GM12878 (cell line): ENCODE measurements at regions not wholly inside any gene's neighbourhood (a gene's known extent, or its start where the extent isn't known, plus 50 kb on each side); places are given as distances from the start of the nearest gene placed in this dataset.

Source experiments
- ATAC-seq: fragments of 200-7000 bp; cut with Tn5 transposase; 3 replicates; pipeline ENCODE4 v1.9.1; 2020; ENCODE audit warnings: mild to moderate bottlenecking, moderate library complexity
- BruUV-seq: library from RNA; stranded (reverse); fragments of 400-500 nt; replicated peaks from 2 replicates; lab custom pipeline; 2021; lab: Mats Ljungman, UMichigan
- CTCF ChIA-PET: fragments of 300-600 bp; sonication (Branson Sonifier 250); formaldehyde crosslinking; extraction: SDS; loops from one replicate; lab custom pipeline; 2021; ENCODE audit warnings: inconsistent platforms; lab: Yijun Ruan, JAX
- POLR2A ChIA-PET: fragments of 350-600 bp; formaldehyde crosslinking; extraction: SDS; loops from one replicate; lab custom pipeline; 2021; ENCODE audit warnings: inconsistent platforms; lab: Charles Lee
- RAD21 ChIA-PET: fragments of 300-600 bp; sonication (Branson Sonifier 250); formaldehyde crosslinking; loops from one replicate; lab custom pipeline; 2023; ENCODE audit warnings: antibody characterized with exemption; ENCODE audit not compliant: unreplicated experiment; lab: Charles Lee
- SMC1A ChIA-PET: fragments of 300-600 bp; sonication (Branson Sonifier 250); formaldehyde crosslinking; loops from one replicate; lab custom pipeline; 2023; ENCODE audit not compliant: unreplicated experiment, uncharacterized antibody; lab: Charles Lee
- DNase-seq: peaks from one replicate; pipeline ENCODE4 v3.0.0-alpha.2; 2011; ENCODE audit warnings: low read depth, low spot score
- FAIRE-seq: peaks from 3 replicates; lab custom pipeline; 2011; peaks lifted over from hg19 to GRCh38; lab: Jason Lieb, UNC
- H2AFZ ChIP-seq: 2 replicates; pipeline ENCODE4 v1.6.0; 2011; ENCODE audit warnings: low read depth, low read length, control low read depth; ENCODE audit not compliant: control insufficient read depth
- H3K27ac ChIP-seq: 2 replicates; pipeline ENCODE4 v1.5.1; 2011; ENCODE audit warnings: control low read depth; ENCODE audit not compliant: control insufficient read depth, insufficient read depth
- H3K27me3 ChIP-seq, 2 experiments: replicated peaks in 1 of 2; 2 replicates each; pipeline versions ENCODE4 v1.6.0 to v1.6.1; 2011; ENCODE audit warnings: low read length in 1 of 2; ENCODE audit not compliant: control insufficient read depth in 2 of 2, insufficient read depth in 2 of 2
- H3K36me3 ChIP-seq, 2 experiments: 2 replicates each; pipeline ENCODE4 v1.5.1; 2011; ENCODE audit warnings: low read length in 1 of 2; ENCODE audit not compliant: control insufficient read depth in 2 of 2, insufficient read depth in 2 of 2
- H3K4me1 ChIP-seq: 2 replicates; pipeline ENCODE4 v1.6.1; 2011; ENCODE audit warnings: mild to moderate bottlenecking, low read length, moderate library complexity, mixed read lengths; ENCODE audit not compliant: control insufficient read depth, insufficient read depth
- H3K4me2 ChIP-seq: 2 replicates; pipeline ENCODE4 v1.6.0; 2011; ENCODE audit warnings: control low read depth; ENCODE audit not compliant: control insufficient read depth, insufficient read depth
- H3K4me3 ChIP-seq: fragments of 200-600 bp; sonication (generic); 2 replicates; pipeline ENCODE4 v1.5.1; 2016
- H3K79me2 ChIP-seq: 2 replicates; pipeline ENCODE4 v1.6.0; 2011; ENCODE audit warnings: low read length; ENCODE audit not compliant: control insufficient read depth, insufficient read depth
- H3K9ac ChIP-seq: 2 replicates; pipeline ENCODE4 v1.8.0; 2011; ENCODE audit warnings: low read length, control low read depth, mixed read lengths; ENCODE audit not compliant: control insufficient read depth, insufficient read depth
- H3K9me3 ChIP-seq: replicated peaks from 3 replicates; pipeline ENCODE4 v1.5.1; 2011; ENCODE audit warnings: mild to moderate bottlenecking, low read length; ENCODE audit not compliant: control insufficient read depth, insufficient read depth
- H4K20me1 ChIP-seq: 2 replicates; pipeline ENCODE4 v1.6.0; 2011; ENCODE audit not compliant: control insufficient read depth, insufficient read depth
- BHLHE40 ChIP-seq, 2 experiments: fragments of 450-650 bp in 1 of 2; IDR thresholded peaks; 2 replicates each; pipeline ENCODE4 v1.6.1; 2011 to 2017; ENCODE audit warnings: low read depth in 2 of 2, borderline replicate concordance in 1 of 2, improper control_type of control experiment in 1 of 2, low read length in 1 of 2, mild to moderate bottlenecking in 1 of 2
- CBX3 ChIP-seq: fragments of 200-600 bp; sonication (generic); IDR thresholded peaks from 2 replicates; pipeline ENCODE4 v1.6.1; 2016; ENCODE audit warnings: low read depth, borderline replicate concordance
- CREB1 ChIP-seq: IDR thresholded peaks from 2 replicates; pipeline ENCODE4 v1.6.1; 2012; ENCODE audit warnings: low read depth, mild to moderate bottlenecking, inconsistent platforms
- ETV6 ChIP-seq, 2 experiments: fragments of 450-650 bp in 1 of 2; IDR thresholded peaks in 1 of 2; conservative IDR thresholded peaks in 1 of 2; 2 replicates each; pipeline ENCODE4 v1.6.1; 2014; ENCODE audit warnings: antibody characterized with exemption in 1 of 2, borderline replicate concordance in 1 of 2, low read depth in 1 of 2, mild to moderate bottlenecking in 1 of 2, moderate library complexity in 1 of 2
- EZH2 ChIP-seq: IDR thresholded peaks from 2 replicates; pipeline ENCODE4 v1.6.1; 2012; ENCODE audit warnings: low read depth, mild to moderate bottlenecking, control low read depth, inconsistent platforms, low read length, borderline replicate concordance; ENCODE audit not compliant: control insufficient read depth
- GABPA ChIP-seq: IDR thresholded peaks from 2 replicates; pipeline ENCODE4 v1.6.1; 2014; ENCODE audit warnings: antibody characterized with exemption, low read depth, mild to moderate bottlenecking, inconsistent platforms
- IRF3 ChIP-seq: fragments of 450-650 bp; IDR thresholded peaks from 2 replicates; pipeline ENCODE4 v1.6.1; 2014; ENCODE audit warnings: mild to moderate bottlenecking
- NFYA ChIP-seq: IDR thresholded peaks from 2 replicates; pipeline ENCODE4 v1.6.1; 2011; ENCODE audit warnings: low read depth, mild to moderate bottlenecking, low read length, improper control_type of control experiment, borderline replicate concordance
- RB1 ChIP-seq: fragments of 450-650 bp; formaldehyde crosslinking; IDR thresholded peaks from 2 replicates; pipeline ENCODE4 v1.6.1; 2017; ENCODE audit warnings: mild to moderate bottlenecking, borderline replicate concordance
- RBBP5 ChIP-seq: fragments of 200-600 bp; sonication (generic); conservative IDR thresholded peaks from 2 replicates; pipeline ENCODE4 v1.6.1; 2016
- RELA ChIP-seq: fragments of 450-650 bp; IDR thresholded peaks from 2 replicates; pipeline ENCODE4 v1.8.0; 2014; ENCODE audit warnings: borderline replicate concordance; ENCODE audit not compliant: partially characterized antibody
- TCF3 ChIP-seq: IDR thresholded peaks from 2 replicates; pipeline ENCODE4 v1.6.1; 2012; ENCODE audit warnings: low read depth, mild to moderate bottlenecking, low read length, borderline replicate concordance; ENCODE audit not compliant: insufficient read depth
- ZBTB11 ChIP-seq: fragments of 450-650 bp; formaldehyde crosslinking; IDR thresholded peaks from 2 replicates; pipeline ENCODE4 v1.5.0; 2022; ENCODE audit warnings: mild to moderate bottlenecking, missing genetic modification characterization
- ZNF207 ChIP-seq: fragments of 450-650 bp; IDR thresholded peaks from 2 replicates; pipeline ENCODE4 v1.6.1; 2014; ENCODE audit warnings: antibody characterized with exemption, mild to moderate bottlenecking, borderline replicate concordance
- ZNF217 ChIP-seq: fragments of 450-650 bp; IDR thresholded peaks from 2 replicates; pipeline ENCODE4 v1.6.1; 2017; ENCODE audit warnings: antibody characterized with exemption, mild to moderate bottlenecking
- ZNF274 ChIP-seq: IDR thresholded peaks from one replicate; pipeline ENCODE4 v1.8.0; 2011; ENCODE audit not compliant: insufficient read length, insufficient read depth
- WGBS: methylation state at CpG from one replicate; pipeline ENCODE4 v1.1.6; 2016; ENCODE audit warnings: low lambda C conversion rate; ENCODE audit not compliant: insufficient replicate concordance, insufficient coverage; ENCODE audit errors: missing lambda C conversion rate; 5-methylcytosine and 5-hydroxymethylcytosine counted together
- in situ Hi-C: fragments of 300-500 bp; cut with MboI; formaldehyde crosslinking; loops from 9 replicates; pipeline ENCODE4 v1.14.3; 2018; ENCODE audit warnings: mixed read lengths
- intact Hi-C: fragments of 100-400 bp; cut with micrococcal nuclease; formaldehyde crosslinking; loops from one replicate; pipeline ENCODE4 v1.14.2; 2022; ENCODE audit not compliant: unreplicated experiment
- TF ChIP-seq, protein P1 (sequence below): fragments of 450-650 bp; IDR thresholded peaks from 2 replicates; pipeline ENCODE4 v1.6.1; 2017; ENCODE audit warnings: mild to moderate bottlenecking, low read depth, inconsistent platforms; ENCODE audit not compliant: poor library complexity, severe bottlenecking

DNA sequence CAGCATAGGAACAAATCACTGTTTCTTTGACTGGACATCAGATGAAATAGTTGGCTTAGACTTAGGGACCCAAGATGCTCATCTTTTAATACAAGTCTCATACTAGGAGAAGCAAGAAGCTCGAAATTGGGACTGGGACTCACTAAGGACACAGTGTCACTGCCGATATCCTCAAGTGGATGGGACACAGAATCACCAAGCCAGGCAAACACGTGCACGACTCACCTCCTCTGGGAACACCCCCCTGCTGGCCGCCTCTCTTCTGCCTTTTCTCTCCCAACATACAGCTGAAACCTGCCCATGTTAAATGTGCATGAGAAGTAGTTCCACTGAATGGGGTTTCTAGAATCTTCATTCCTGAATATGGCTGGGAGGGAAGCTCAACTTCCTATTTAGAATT, 106.6 kb upstream of the FAM204A start:
- no peak overlapping the region for H2AFZ ChIP-seq
- no peak overlapping the region for H3K9ac ChIP-seq
- no peak for DNase-seq
- 35% methylated on average over 5 of the region's 5 CpGs for WGBS
- H3K4me1 ChIP-seq: no peaks in the 10 kb centered on the region
- RAD21 ChIA-PET: no interaction called here
- H3K27ac ChIP-seq: no peak overlapping the region
- no peak overlapping the region for H3K4me2 ChIP-seq
- no TSS peak for BruUV-seq
- intact Hi-C loops (no loop called here), in situ Hi-C loops (no loop called here)
- CTCF ChIA-PET: interaction anchor here (1.4 kb wide), 1 partner anchor 11 kb away, joined by 8 read pairs; no protein-coding TSS in a partner anchor
- POLR2A ChIA-PET: interaction anchor here (0.6 kb wide), 1 partner anchor 8 kb away, joined by 3 read pairs; no protein-coding TSS in a partner anchor
- no peaks in the 10 kb centered on the region for H3K79me2 ChIP-seq
- H3K9me3 ChIP-seq: no peaks in the 10 kb centered on the region
- no peaks in the 10 kb centered on the region for H4K20me1 ChIP-seq
- peaks cover 0 to 5% of the 10 kb centered on the region in 2 experiments; a peak in 3 of 4 replicates for H3K27me3 ChIP-seq
- FAIRE-seq: no peak
- SMC1A ChIA-PET: no interaction called here
- H3K36me3 ChIP-seq: no peaks in the 10 kb centered on the region
- ATAC-seq: no peak
- H3K4me3 ChIP-seq: no peak overlapping the region
- TF ChIP-seq ZNF274 (no peak), RBBP5 (no peak), NFYA (no peak), EZH2 (no peak), GABPA (no peak), BHLHE40 (IDR thresholded peaks at IDR 0.05; ENCODE audit: borderline replicate concordance in 1 of 2, low read depth in 2 of 2, low read length in 1 of 2) (no peak), TCF3 (no peak), ZNF207 (no peak), RELA (no peak), CREB1 (no peak), ZNF217 (no peak), CBX3 (no peak), ZBTB11 (CRISPR knock-in tag) (no peak), ETV6 (conservative IDR thresholded peaks at IDR 0.05 in 1 of 2, IDR thresholded peaks at IDR 0.05 in 1 of 2; ENCODE audit: borderline replicate concordance in 1 of 2, low read depth in 1 of 2) (no peak), IRF3 (no peak), RB1 (no peak)
- TF ChIP-seq, protein P1, sequence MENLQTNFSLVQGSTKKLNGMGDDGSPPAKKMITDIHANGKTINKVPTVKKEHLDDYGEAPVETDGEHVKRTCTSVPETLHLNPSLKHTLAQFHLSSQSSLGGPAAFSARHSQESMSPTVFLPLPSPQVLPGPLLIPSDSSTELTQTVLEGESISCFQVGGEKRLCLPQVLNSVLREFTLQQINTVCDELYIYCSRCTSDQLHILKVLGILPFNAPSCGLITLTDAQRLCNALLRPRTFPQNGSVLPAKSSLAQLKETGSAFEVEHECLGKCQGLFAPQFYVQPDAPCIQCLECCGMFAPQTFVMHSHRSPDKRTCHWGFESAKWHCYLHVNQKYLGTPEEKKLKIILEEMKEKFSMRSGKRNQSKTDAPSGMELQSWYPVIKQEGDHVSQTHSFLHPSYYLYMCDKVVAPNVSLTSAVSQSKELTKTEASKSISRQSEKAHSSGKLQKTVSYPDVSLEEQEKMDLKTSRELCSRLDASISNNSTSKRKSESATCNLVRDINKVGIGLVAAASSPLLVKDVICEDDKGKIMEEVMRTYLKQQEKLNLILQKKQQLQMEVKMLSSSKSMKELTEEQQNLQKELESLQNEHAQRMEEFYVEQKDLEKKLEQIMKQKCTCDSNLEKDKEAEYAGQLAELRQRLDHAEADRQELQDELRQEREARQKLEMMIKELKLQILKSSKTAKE: no peak
